H9 (cell line): ENCODE measurements at regions not wholly inside any gene's neighbourhood (a gene's known extent, or its start where the extent isn't known, plus 50 kb on each side); places are given as distances from the start of the nearest gene placed in this dataset.

Source experiments
- DNase-seq: peaks from one replicate; pipeline ENCODE4 v3.0.0-alpha.2; 2017
- H2AFZ ChIP-seq: one replicate; pipeline ENCODE4 v1.6.1; 2013; ENCODE audit warnings: mild to moderate bottlenecking, low read length, control low read depth, moderate library complexity
- H2AK5ac ChIP-seq: 2 replicates; pipeline ENCODE4 v1.6.1; 2013; ENCODE audit warnings: low read length, control low read depth, mixed read lengths; ENCODE audit not compliant: insufficient read length
- H2BK120ac ChIP-seq: one replicate; pipeline ENCODE4 v1.6.1; 2013; ENCODE audit warnings: low read depth, mild to moderate bottlenecking, low read length, control low read depth, inconsistent platforms; ENCODE audit not compliant: poor library complexity, severe bottlenecking
- H2BK12ac ChIP-seq: 2 replicates; pipeline ENCODE4 v1.6.1; 2013; ENCODE audit warnings: low read length, control low read depth, mixed read lengths, low read depth; ENCODE audit not compliant: insufficient read length
- H2BK15ac ChIP-seq: 2 replicates; pipeline ENCODE4 v1.6.1; 2013; ENCODE audit warnings: low read depth, low read length, control low read depth
- H2BK20ac ChIP-seq: one replicate; pipeline ENCODE4 v1.6.1; 2013; ENCODE audit warnings: low read depth, mild to moderate bottlenecking, low read length, control low read depth, inconsistent platforms; ENCODE audit not compliant: poor library complexity, severe bottlenecking
- H2BK5ac ChIP-seq: 2 replicates; pipeline ENCODE4 v1.6.1; 2013; ENCODE audit warnings: low read length, control low read depth, mixed read lengths; ENCODE audit not compliant: insufficient read length
- H3K14ac ChIP-seq: 2 replicates; pipeline ENCODE4 v1.6.1; 2013; ENCODE audit warnings: low read length, control low read depth; ENCODE audit not compliant: insufficient read depth
- H3K18ac ChIP-seq: 2 replicates; pipeline ENCODE4 v1.6.1; 2013; ENCODE audit warnings: low read depth, mild to moderate bottlenecking, mixed read lengths, low read length, control low read depth; ENCODE audit not compliant: insufficient read length
- H3K23ac ChIP-seq: 2 replicates; pipeline ENCODE4 v1.6.1; 2013; ENCODE audit warnings: low read length, control low read depth, mixed read lengths, low read depth; ENCODE audit not compliant: insufficient read length
- H3K23me2 ChIP-seq: 2 replicates; pipeline ENCODE4 v1.6.1; 2013; ENCODE audit warnings: low read depth, mild to moderate bottlenecking, mixed read lengths, low read length, control low read depth; ENCODE audit not compliant: insufficient read length, poor library complexity, severe bottlenecking
- H3K27ac ChIP-seq: 2 replicates; pipeline ENCODE4 v1.5.1; 2013; ENCODE audit warnings: low read length, control low read depth, mixed read lengths, low read depth; ENCODE audit not compliant: insufficient read length
- H3K27me3 ChIP-seq: 2 replicates; pipeline ENCODE4 v1.6.1; 2013; ENCODE audit warnings: low read length, control low read depth, inconsistent platforms; ENCODE audit not compliant: insufficient read depth
- H3K4ac ChIP-seq: 2 replicates; pipeline ENCODE4 v1.6.1; 2013; ENCODE audit warnings: low read depth, mild to moderate bottlenecking, control low read depth, inconsistent platforms, low read length, moderate library complexity
- H3K4me1 ChIP-seq: 2 replicates; pipeline ENCODE4 v1.6.1; 2013; ENCODE audit warnings: low read length, control low read depth, inconsistent platforms; ENCODE audit not compliant: insufficient read depth
- H3K4me2 ChIP-seq: 2 replicates; pipeline ENCODE4 v1.6.1; 2013; ENCODE audit warnings: low read length, control low read depth, mixed read lengths; ENCODE audit not compliant: insufficient read length, insufficient read depth
- H3K56ac ChIP-seq: 2 replicates; pipeline ENCODE4 v1.6.1; 2013; ENCODE audit warnings: low read depth, mild to moderate bottlenecking, mixed read lengths, low read length, control low read depth; ENCODE audit not compliant: insufficient read length
- H3K79me1 ChIP-seq: 2 replicates; pipeline ENCODE4 v1.6.1; 2013; ENCODE audit warnings: low read depth, mild to moderate bottlenecking, moderate library complexity, low read length, control low read depth, inconsistent platforms; ENCODE audit not compliant: insufficient read depth, poor library complexity, severe bottlenecking
- H3K79me2 ChIP-seq: 2 replicates; pipeline ENCODE4 v1.6.1; 2013; ENCODE audit warnings: low read length, control low read depth, inconsistent platforms; ENCODE audit not compliant: insufficient read depth
- H3K9ac ChIP-seq: 2 replicates; pipeline ENCODE4 v1.6.1; 2013; ENCODE audit warnings: low read length, control low read depth, mixed read lengths; ENCODE audit not compliant: insufficient read length; ENCODE audit errors: extremely low read depth
- H3K9me3 ChIP-seq: one replicate; pipeline ENCODE4 v1.6.1; 2013; ENCODE audit warnings: low read depth, low read length, inconsistent platforms; ENCODE audit not compliant: control insufficient read depth
- H3T11ph ChIP-seq: one replicate; pipeline ENCODE4 v1.6.1; 2013; ENCODE audit warnings: mild to moderate bottlenecking, low read length, control low read depth, inconsistent platforms
- H4K20me1 ChIP-seq: one replicate; pipeline ENCODE4 v1.6.1; 2013; ENCODE audit not compliant: control insufficient read depth, insufficient read length, insufficient read depth
- H4K5ac ChIP-seq: 2 replicates; pipeline ENCODE4 v1.6.1; 2013; ENCODE audit warnings: low read depth, mild to moderate bottlenecking, mixed read lengths, low read length, control low read depth; ENCODE audit not compliant: insufficient read length
- H4K8ac ChIP-seq: replicated peaks from 2 replicates; pipeline ENCODE4 v1.6.1; 2013; ENCODE audit warnings: low read length, control low read depth, mixed read lengths, low read depth; ENCODE audit not compliant: insufficient read length
- H4K91ac ChIP-seq: 2 replicates; pipeline ENCODE4 v1.6.1; 2013; ENCODE audit warnings: low read depth, mild to moderate bottlenecking, moderate library complexity, mixed read lengths, low read length, control low read depth; ENCODE audit not compliant: insufficient read length
- H3K27ac Mint-ChIP-seq, 3 experiments: 2 replicates in 2 of 3; 3 replicates in 1 of 3; pipeline ENCODE4 v1.8.0; 2020 to 2021; ENCODE audit warnings: mixed read lengths in 3 of 3, mild to moderate bottlenecking in 1 of 3, moderate library complexity in 1 of 3
- H3K27me3 Mint-ChIP-seq: 2 replicates; pipeline ENCODE4 v1.8.0; 2021; ENCODE audit warnings: low read depth, mild to moderate bottlenecking, moderate library complexity, mixed read lengths
- H3K36me3 Mint-ChIP-seq, 3 experiments: 2 replicates in 2 of 3; 3 replicates in 1 of 3; pipeline ENCODE4 v1.8.0; 2020 to 2021; ENCODE audit warnings: low read depth in 3 of 3, mixed read lengths in 3 of 3; ENCODE audit not compliant: insufficient read depth in 1 of 3
- H3K4me1 Mint-ChIP-seq, 2 experiments: 2 replicates each; pipeline ENCODE4 v1.8.0; 2020; ENCODE audit warnings: mixed read lengths in 2 of 2
- H3K4me3 Mint-ChIP-seq, 2 experiments: 2 replicates in 1 of 2; 3 replicates in 1 of 2; pipeline ENCODE4 v1.8.0; 2020 to 2021; ENCODE audit warnings: mild to moderate bottlenecking in 2 of 2, mixed read lengths in 2 of 2, moderate library complexity in 1 of 2
- H3K9me3 Mint-ChIP-seq, 2 experiments: 2 replicates in 1 of 2; 3 replicates in 1 of 2; pipeline ENCODE4 v1.8.0; 2020; ENCODE audit warnings: mild to moderate bottlenecking in 2 of 2, mixed read lengths in 2 of 2, moderate library complexity in 1 of 2
- CTCF ChIP-seq: fragments of 200-600 bp; sonication (generic); conservative IDR thresholded peaks from 3 replicates; pipeline ENCODE4 v1.8.0; 2021; ENCODE audit warnings: antibody characterized with exemption, mild to moderate bottlenecking
- WGBS: extraction: QIAGEN DNeasy Blood & Tissue Kit; methylation state at CpG from one replicate; pipeline ENCODE4 v1.1.7; 2013; ENCODE audit warnings: missing lambda C conversion rate, low lambda C conversion rate, mixed read lengths; ENCODE audit not compliant: insufficient read length; ENCODE audit errors: extremely low coverage; 5-methylcytosine and 5-hydroxymethylcytosine counted together

- no peak overlapping the region for H2BK12ac ChIP-seq
- Mint-ChIP-seq H3K4me1 (no peaks in the 10 kb centered on the region), H3K4me3 (no peak overlapping the region), H3K27ac (no peak overlapping the region), H3K27me3 (no peaks in the 10 kb centered on the region; the same call in 1 of the 2 replicates), H3K9me3 (peaks cover 0 to 5% of the 10 kb centered on the region in 2 experiments; a peak in 2 of 5 replicates), H3K36me3 (no peaks in the 10 kb centered on the region)
- no peak overlapping the region for H4K8ac ChIP-seq
- no peak overlapping the region for H2AK5ac ChIP-seq
- no peak overlapping the region for H3K4ac ChIP-seq
- H3K14ac ChIP-seq, result no peak overlapping the region
- no peak overlapping the region for H3K27ac ChIP-seq
- H3K27me3 ChIP-seq, result no peaks in the 10 kb centered on the region
- H3K79me1 ChIP-seq, result no peaks in the 10 kb centered on the region
- H3K9ac ChIP-seq, result no peak overlapping the region
- no peak overlapping the region for H3T11ph ChIP-seq
- no peak overlapping the region for H4K91ac ChIP-seq
- H3K56ac ChIP-seq, result no peak overlapping the region
- DNase-seq, result no peak
- H2BK120ac ChIP-seq, result no peak overlapping the region
- H3K23me2 ChIP-seq, result no peaks in the 10 kb centered on the region
- no peak overlapping the region for H2BK15ac ChIP-seq
- H2BK20ac ChIP-seq, result no peak overlapping the region
- H3K79me2 ChIP-seq, result no peaks in the 10 kb centered on the region
- H3K4me1 ChIP-seq, result no peaks in the 10 kb centered on the region
- no peak overlapping the region for H3K23ac ChIP-seq
- WGBS, result no CpG with 5 or more reads among the region's 1 CpG
- H2AFZ ChIP-seq, result no peak overlapping the region
- no peak overlapping the region for H2BK5ac ChIP-seq
- no peak overlapping the region for H4K5ac ChIP-seq
- no peaks in the 10 kb centered on the region for H4K20me1 ChIP-seq
- H3K4me2 ChIP-seq, result no peak overlapping the region
- no peak for TF ChIP-seq CTCF
- H3K18ac ChIP-seq, result no peak overlapping the region
- no peaks in the 10 kb centered on the region for H3K9me3 ChIP-seq
Measured at GRCh38 chr12:45503899-45504298, 225.6 kb upstream of the ARID2 start.
